ENCODE measurements at regions not wholly inside any gene's neighbourhood (a gene's known extent, or its start where the extent isn't known, plus 50 kb on each side); places are given as distances from the start of the nearest gene placed in this dataset.
A peak's percentile ranks its signal among the peaks of the same experiment; 100 is the strongest.

DNA sequence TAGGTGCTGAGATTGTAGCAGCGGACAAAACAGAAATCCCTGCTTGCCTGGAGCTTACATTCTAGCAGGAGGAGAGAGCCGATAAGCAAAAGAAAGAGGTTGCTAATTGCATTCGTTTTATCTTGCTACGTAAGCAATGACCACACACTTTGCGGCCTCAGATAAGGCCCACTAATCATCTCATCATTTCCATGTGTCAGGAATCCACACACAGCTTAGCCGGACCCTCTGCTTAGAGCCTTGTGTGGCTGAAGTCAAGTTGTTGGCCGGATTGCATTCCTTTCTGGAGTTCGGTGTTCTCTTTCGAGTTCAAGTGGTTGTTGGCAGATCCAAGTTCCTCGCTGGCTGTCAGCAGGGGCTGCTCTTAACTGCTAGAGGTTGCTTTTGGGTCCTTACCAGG is 101.6 kb downstream of the CHST1 start:
- Histone ChIP-seq H3K4me2 (no peak overlapping the region), H3K27me3 (ENCODE audit: insufficient read depth) (no peaks in the 10 kb centered on the region), H3K36me3 (ENCODE audit: insufficient read depth) (no peaks in the 10 kb centered on the region), H4K20me1 (replicated peaks; ENCODE audit: insufficient read depth) (no peaks in the 10 kb centered on the region), H3F3A (replicated peaks; ENCODE audit: low read depth) (no peaks in the 10 kb centered on the region), H2AFZ (peak overlapping the region; percentile 74; the same call in 1 of the 2 replicates), H3K4me3 (no peak overlapping the region), H3K4me1 (ENCODE audit: insufficient read depth) (peaks cover 13% of the 10 kb centered on the region; the same call in 1 of the 2 replicates), H3K79me2 (replicated peaks; ENCODE audit: insufficient read depth) (no peaks in the 10 kb centered on the region), H3K9me2 (ENCODE audit: insufficient read depth) (no peaks in the 10 kb centered on the region), H3K27ac (ENCODE audit: low read depth) (no peak overlapping the region)
- TF ChIP-seq, protein P1, sequence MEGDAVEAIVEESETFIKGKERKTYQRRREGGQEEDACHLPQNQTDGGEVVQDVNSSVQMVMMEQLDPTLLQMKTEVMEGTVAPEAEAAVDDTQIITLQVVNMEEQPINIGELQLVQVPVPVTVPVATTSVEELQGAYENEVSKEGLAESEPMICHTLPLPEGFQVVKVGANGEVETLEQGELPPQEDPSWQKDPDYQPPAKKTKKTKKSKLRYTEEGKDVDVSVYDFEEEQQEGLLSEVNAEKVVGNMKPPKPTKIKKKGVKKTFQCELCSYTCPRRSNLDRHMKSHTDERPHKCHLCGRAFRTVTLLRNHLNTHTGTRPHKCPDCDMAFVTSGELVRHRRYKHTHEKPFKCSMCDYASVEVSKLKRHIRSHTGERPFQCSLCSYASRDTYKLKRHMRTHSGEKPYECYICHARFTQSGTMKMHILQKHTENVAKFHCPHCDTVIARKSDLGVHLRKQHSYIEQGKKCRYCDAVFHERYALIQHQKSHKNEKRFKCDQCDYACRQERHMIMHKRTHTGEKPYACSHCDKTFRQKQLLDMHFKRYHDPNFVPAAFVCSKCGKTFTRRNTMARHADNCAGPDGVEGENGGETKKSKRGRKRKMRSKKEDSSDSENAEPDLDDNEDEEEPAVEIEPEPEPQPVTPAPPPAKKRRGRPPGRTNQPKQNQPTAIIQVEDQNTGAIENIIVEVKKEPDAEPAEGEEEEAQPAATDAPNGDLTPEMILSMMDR (conservative IDR thresholded peaks at IDR 0.05; ENCODE audit: low read depth in 2 of 2): peak in 1 of 2 experiments; percentile 11; a peak in 1 of 4 replicates
- TF ChIP-seq, protein P2, sequence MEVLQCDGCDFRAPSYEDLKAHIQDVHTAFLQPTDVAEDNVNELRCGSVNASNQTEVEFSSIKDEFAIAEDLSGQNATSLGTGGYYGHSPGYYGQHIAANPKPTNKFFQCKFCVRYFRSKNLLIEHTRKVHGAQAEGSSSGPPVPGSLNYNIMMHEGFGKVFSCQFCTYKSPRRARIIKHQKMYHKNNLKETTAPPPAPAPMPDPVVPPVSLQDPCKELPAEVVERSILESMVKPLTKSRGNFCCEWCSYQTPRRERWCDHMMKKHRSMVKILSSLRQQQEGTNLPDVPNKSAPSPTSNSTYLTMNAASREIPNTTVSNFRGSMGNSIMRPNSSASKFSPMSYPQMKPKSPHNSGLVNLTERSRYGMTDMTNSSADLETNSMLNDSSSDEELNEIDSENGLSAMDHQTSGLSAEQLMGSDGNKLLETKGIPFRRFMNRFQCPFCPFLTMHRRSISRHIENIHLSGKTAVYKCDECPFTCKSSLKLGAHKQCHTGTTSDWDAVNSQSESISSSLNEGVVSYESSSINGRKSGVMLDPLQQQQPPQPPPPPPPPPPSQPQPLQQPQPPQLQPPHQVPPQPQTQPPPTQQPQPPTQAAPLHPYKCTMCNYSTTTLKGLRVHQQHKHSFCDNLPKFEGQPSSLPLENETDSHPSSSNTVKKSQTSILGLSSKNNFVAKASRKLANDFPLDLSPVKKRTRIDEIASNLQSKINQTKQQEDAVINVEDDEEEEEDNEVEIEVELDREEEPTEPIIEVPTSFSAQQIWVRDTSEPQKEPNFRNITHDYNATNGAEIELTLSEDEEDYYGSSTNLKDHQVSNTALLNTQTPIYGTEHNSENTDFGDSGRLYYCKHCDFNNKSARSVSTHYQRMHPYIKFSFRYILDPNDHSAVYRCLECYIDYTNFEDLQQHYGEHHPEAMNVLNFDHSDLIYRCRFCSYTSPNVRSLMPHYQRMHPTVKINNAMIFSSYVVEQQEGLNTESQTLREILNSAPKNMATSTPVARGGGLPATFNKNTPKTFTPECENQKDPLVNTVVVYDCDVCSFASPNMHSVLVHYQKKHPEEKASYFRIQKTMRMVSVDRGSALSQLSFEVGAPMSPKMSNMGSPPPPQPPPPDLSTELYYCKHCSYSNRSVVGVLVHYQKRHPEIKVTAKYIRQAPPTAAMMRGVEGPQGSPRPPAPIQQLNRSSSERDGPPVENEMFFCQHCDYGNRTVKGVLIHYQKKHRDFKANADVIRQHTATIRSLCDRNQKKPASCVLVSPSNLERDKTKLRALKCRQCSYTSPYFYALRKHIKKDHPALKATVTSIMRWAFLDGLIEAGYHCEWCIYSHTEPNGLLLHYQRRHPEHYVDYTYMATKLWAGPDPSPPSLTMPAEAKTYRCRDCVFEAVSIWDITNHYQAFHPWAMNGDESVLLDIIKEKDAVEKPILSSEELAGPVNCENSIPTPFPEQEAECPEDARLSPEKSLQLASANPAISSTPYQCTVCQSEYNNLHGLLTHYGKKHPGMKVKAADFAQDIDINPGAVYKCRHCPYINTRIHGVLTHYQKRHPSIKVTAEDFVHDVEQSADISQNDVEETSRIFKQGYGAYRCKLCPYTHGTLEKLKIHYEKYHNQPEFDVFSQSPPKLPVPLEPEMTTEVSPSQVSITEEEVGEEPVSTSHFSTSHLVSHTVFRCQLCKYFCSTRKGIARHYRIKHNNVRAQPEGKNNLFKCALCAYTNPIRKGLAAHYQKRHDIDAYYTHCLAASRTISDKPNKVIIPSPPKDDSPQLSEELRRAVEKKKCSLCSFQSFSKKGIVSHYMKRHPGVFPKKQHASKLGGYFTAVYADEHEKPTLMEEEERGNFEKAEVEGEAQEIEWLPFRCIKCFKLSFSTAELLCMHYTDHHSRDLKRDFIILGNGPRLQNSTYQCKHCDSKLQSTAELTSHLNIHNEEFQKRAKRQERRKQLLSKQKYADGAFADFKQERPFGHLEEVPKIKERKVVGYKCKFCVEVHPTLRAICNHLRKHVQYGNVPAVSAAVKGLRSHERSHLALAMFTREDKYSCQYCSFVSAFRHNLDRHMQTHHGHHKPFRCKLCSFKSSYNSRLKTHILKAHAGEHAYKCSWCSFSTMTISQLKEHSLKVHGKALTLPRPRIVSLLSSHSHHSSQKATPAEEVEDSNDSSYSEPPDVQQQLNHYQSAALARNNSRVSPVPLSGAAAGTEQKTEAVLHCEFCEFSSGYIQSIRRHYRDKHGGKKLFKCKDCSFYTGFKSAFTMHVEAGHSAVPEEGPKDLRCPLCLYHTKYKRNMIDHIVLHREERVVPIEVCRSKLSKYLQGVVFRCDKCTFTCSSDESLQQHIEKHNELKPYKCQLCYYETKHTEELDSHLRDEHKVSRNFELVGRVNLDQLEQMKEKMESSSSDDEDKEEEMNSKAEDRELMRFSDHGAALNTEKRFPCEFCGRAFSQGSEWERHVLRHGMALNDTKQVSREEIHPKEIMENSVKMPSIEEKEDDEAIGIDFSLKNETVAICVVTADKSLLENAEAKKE (CRISPR knock-in tag; IDR thresholded peaks at IDR 0.05): no peak
- TF ChIP-seq EZH2 (IDR thresholded peaks at IDR 0.05; ENCODE audit: low read depth, unreplicated experiment): no peak
- peak; percentile 28 for DNase-seq (ENCODE audit: low spot score)
- Mint-ChIP-seq H3K4me3 (no peak overlapping the region), H3K27me3 (ENCODE audit: insufficient read depth, low read depth, poor library complexity) (peaks cover 15% of the 10 kb centered on the region), H3K36me3 (ENCODE audit: low read depth) (no peaks in the 10 kb centered on the region), H3K27ac (no peak overlapping the region), H3K9me3 (no peaks in the 10 kb centered on the region), H3K4me1 (peaks cover 23% of the 10 kb centered on the region)
- peak; percentile 40 for ATAC-seq

DNA sequence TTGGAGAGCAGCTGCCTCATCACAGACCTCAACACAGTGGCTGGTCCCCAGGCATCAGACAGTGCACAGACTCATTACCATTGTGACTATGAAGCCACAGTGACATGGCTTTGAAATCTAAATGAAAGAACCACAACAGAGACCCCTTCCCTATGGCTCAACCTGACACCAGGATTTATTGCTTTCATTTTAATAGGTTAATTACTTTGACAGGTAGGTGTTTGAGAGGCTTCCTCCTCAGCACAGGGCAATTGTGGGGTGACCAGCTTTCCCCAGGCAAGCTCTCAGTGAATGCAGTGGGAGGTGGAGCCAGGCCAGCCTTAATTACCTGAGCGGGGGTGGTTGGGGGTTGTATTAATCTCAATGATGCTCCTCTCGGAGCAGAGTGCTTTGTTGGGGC is 102.3 kb downstream of the CHST1 start:
- Mint-ChIP-seq H3K27me3 (ENCODE audit: insufficient read depth, low read depth, poor library complexity) (peaks cover 11% of the 10 kb centered on the region), H3K27ac (no peak overlapping the region), H3K4me1 (peaks cover 23% of the 10 kb centered on the region), H3K4me3 (no peak overlapping the region), H3K36me3 (ENCODE audit: low read depth) (no peaks in the 10 kb centered on the region), H3K9me3 (no peaks in the 10 kb centered on the region)
- Histone ChIP-seq H3K9me2 (ENCODE audit: insufficient read depth) (no peaks in the 10 kb centered on the region), H4K20me1 (replicated peaks; ENCODE audit: insufficient read depth) (no peaks in the 10 kb centered on the region), H3K79me2 (replicated peaks; ENCODE audit: insufficient read depth) (no peaks in the 10 kb centered on the region), H3K4me3 (no peak overlapping the region), H3K27ac (ENCODE audit: low read depth) (no peak overlapping the region), H3K36me3 (ENCODE audit: insufficient read depth) (no peaks in the 10 kb centered on the region), H3K27me3 (ENCODE audit: insufficient read depth) (no peaks in the 10 kb centered on the region), H3K4me1 (ENCODE audit: insufficient read depth) (peaks cover 13% of the 10 kb centered on the region; the same call in 1 of the 2 replicates), H3F3A (replicated peaks; ENCODE audit: low read depth) (no peaks in the 10 kb centered on the region), H2AFZ (peak overlapping the region; percentile 74; the same call in 1 of the 2 replicates), H3K4me2 (no peak overlapping the region)
- no peak for DNase-seq (ENCODE audit: low spot score)
- no peak for ATAC-seq
- TF ChIP-seq, protein P2 (CRISPR knock-in tag; IDR thresholded peaks at IDR 0.05): no peak
- no peak for TF ChIP-seq CREB1 (CRISPR knock-in tag; IDR thresholded peaks at IDR 0.05; ENCODE audit: low read depth)

All from GM23338 (cell line).